ENCODE measurements at regions not wholly inside any gene's neighbourhood (a gene's known extent, or its start where the extent isn't known, plus 50 kb on each side); places are given as distances from the start of the nearest gene placed in this dataset.

DNA sequence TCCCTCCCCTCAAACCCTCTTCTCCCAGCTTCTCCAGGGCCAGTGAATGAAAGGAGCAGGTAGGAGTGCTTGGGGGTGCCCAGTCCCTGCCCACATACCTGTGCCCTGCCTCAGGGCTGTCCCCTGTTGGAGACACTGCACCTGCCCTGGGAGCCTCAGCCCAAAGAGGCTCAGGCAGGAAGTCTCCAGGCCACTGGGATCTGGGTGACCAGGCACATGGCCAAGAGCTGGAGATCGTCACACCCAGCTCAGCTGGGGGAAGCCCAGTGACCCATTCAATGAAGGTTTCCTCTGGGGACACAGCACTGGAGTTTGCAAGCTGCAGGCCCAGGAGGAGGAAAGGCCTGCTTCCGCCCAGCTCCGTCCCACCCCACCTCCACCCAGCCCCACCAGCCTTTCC is 156.4 kb downstream of the ZFP36L2 start:
- TF ChIP-seq, protein P1, sequence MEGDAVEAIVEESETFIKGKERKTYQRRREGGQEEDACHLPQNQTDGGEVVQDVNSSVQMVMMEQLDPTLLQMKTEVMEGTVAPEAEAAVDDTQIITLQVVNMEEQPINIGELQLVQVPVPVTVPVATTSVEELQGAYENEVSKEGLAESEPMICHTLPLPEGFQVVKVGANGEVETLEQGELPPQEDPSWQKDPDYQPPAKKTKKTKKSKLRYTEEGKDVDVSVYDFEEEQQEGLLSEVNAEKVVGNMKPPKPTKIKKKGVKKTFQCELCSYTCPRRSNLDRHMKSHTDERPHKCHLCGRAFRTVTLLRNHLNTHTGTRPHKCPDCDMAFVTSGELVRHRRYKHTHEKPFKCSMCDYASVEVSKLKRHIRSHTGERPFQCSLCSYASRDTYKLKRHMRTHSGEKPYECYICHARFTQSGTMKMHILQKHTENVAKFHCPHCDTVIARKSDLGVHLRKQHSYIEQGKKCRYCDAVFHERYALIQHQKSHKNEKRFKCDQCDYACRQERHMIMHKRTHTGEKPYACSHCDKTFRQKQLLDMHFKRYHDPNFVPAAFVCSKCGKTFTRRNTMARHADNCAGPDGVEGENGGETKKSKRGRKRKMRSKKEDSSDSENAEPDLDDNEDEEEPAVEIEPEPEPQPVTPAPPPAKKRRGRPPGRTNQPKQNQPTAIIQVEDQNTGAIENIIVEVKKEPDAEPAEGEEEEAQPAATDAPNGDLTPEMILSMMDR (IDR thresholded peaks at IDR 0.05 in 2 of 3, conservative IDR thresholded peaks at IDR 0.05 in 1 of 3; ENCODE audit: borderline replicate concordance in 1 of 3, insufficient read depth in 1 of 3, low read depth in 2 of 3, low read length in 2 of 3): no peak
- TF ChIP-seq POLR2AphosphoS5 (IDR thresholded peaks at IDR 0.05; ENCODE audit: low read depth, low read length): no peak
- no peak for TF ChIP-seq POLR2A (IDR thresholded peaks at IDR 0.05; ENCODE audit: borderline replicate concordance, extremely low read depth, insufficient read depth, insufficient read length)
- TF ChIP-seq, protein P2, sequence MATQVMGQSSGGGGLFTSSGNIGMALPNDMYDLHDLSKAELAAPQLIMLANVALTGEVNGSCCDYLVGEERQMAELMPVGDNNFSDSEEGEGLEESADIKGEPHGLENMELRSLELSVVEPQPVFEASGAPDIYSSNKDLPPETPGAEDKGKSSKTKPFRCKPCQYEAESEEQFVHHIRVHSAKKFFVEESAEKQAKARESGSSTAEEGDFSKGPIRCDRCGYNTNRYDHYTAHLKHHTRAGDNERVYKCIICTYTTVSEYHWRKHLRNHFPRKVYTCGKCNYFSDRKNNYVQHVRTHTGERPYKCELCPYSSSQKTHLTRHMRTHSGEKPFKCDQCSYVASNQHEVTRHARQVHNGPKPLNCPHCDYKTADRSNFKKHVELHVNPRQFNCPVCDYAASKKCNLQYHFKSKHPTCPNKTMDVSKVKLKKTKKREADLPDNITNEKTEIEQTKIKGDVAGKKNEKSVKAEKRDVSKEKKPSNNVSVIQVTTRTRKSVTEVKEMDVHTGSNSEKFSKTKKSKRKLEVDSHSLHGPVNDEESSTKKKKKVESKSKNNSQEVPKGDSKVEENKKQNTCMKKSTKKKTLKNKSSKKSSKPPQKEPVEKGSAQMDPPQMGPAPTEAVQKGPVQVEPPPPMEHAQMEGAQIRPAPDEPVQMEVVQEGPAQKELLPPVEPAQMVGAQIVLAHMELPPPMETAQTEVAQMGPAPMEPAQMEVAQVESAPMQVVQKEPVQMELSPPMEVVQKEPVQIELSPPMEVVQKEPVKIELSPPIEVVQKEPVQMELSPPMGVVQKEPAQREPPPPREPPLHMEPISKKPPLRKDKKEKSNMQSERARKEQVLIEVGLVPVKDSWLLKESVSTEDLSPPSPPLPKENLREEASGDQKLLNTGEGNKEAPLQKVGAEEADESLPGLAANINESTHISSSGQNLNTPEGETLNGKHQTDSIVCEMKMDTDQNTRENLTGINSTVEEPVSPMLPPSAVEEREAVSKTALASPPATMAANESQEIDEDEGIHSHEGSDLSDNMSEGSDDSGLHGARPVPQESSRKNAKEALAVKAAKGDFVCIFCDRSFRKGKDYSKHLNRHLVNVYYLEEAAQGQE (IDR thresholded peaks at IDR 0.05; ENCODE audit: low read depth): no peak
- TF ChIP-seq FOSL1 (IDR thresholded peaks at IDR 0.05; ENCODE audit: low read depth): no peak
- TF ChIP-seq YY1 (IDR thresholded peaks at IDR 0.05; ENCODE audit: extremely low read depth, insufficient replicate concordance, low read depth, low read length): no peak
